ENCODE measurements at regions not wholly inside any gene's neighbourhood (a gene's known extent, or its start where the extent isn't known, plus 50 kb on each side); places are given as distances from the start of the nearest gene placed in this dataset.

DNA sequence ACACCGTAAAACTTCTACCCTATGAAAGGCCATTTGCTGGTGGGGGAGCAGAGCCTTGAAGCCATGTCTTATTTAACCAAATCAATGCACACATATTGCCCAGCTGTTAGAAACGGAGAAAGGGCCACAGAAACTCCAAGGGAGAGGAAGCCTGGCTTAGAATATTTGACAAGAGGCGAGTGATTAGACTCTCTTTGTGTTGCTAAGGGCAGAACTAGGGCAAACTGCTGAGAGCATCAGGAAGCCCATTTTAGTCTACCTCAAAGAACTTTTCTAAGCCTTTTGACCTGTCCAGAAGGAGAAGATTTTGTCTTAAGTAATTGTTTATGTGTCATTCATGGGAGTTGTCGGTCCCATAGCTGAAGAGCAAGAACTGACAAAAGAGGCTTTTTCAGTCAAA, 54.4 kb upstream of the CELF4 start:
- no peak for DNase-seq (ENCODE audit: low read depth in 1 of 2, low spot score in 1 of 2)
- H3K9me3 ChIP-seq (ENCODE audit: low read depth): peaks cover 4% of the 10 kb centered on the region
- no peak overlapping the region for H3K27ac ChIP-seq
- TF ChIP-seq, protein P1, sequence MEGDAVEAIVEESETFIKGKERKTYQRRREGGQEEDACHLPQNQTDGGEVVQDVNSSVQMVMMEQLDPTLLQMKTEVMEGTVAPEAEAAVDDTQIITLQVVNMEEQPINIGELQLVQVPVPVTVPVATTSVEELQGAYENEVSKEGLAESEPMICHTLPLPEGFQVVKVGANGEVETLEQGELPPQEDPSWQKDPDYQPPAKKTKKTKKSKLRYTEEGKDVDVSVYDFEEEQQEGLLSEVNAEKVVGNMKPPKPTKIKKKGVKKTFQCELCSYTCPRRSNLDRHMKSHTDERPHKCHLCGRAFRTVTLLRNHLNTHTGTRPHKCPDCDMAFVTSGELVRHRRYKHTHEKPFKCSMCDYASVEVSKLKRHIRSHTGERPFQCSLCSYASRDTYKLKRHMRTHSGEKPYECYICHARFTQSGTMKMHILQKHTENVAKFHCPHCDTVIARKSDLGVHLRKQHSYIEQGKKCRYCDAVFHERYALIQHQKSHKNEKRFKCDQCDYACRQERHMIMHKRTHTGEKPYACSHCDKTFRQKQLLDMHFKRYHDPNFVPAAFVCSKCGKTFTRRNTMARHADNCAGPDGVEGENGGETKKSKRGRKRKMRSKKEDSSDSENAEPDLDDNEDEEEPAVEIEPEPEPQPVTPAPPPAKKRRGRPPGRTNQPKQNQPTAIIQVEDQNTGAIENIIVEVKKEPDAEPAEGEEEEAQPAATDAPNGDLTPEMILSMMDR (IDR thresholded peaks at IDR 0.05; ENCODE audit: low read depth, low read length): no peak
- no peak overlapping the region for H3K4me3 ChIP-seq
- H3K4me1 ChIP-seq (ENCODE audit: low read depth): no peaks in the 10 kb centered on the region
- H3K36me3 ChIP-seq: no peaks in the 10 kb centered on the region
- peaks cover 31% of the 10 kb centered on the region for H3K27me3 ChIP-seq

DNA sequence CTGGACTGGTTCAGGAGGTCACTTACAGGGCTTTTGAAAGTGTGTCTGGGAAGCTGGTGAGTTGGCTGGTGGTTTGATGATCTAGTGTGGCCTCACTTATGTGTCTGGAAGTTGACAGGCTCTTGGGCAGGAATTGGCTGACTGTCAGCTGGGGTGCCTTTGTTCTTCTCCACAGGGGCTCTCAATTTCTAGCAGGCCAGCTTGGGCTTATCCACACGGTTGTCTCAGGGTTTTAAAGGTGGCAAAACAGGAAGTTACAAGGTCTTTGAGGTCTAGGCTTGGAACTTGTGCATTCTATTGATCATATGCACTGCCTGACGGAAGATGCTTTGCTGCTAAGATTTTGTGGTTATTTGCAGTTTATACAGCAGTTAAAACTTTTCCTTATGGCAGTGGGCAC, 52.0 kb upstream of the CELF4 start:
- peaks cover 38% of the 10 kb centered on the region for H3K27me3 ChIP-seq
- H3K9me3 ChIP-seq (ENCODE audit: low read depth): peaks cover 4% of the 10 kb centered on the region
- H3K4me1 ChIP-seq (ENCODE audit: low read depth): no peaks in the 10 kb centered on the region
- no peak overlapping the region for H3K4me3 ChIP-seq
- no peak for DNase-seq (ENCODE audit: low read depth in 1 of 2, low spot score in 1 of 2)
- TF ChIP-seq, protein P1 (IDR thresholded peaks at IDR 0.05; ENCODE audit: low read depth, low read length): no peak
- H3K27ac ChIP-seq: no peak overlapping the region
- H3K36me3 ChIP-seq: no peaks in the 10 kb centered on the region

Measured in cardiac muscle cell (in vitro differentiated cells and primary cell).